Endothelial cell of umbilical vein (primary cell): ENCODE measurements at regions not wholly inside any gene's neighbourhood (a gene's known extent, or its start where the extent isn't known, plus 50 kb on each side); places are given as distances from the start of the nearest gene placed in this dataset.

ENCODE experiments used
- BruUV-seq: library from RNA; stranded (reverse); fragments of 400-500 nt; replicated peaks from 2 replicates; lab custom pipeline; 2021; lab: Mats Ljungman, UMichigan
- CTCF ChIA-PET: fragments of 300-600, 350-600 bp; sonication (Branson Sonifier 250); formaldehyde crosslinking; loops from one replicate; lab custom pipeline; 2021; ENCODE audit warnings: antibody characterized with exemption, inconsistent platforms; lab: Charles Lee
- POLR2A ChIA-PET: fragments of 300-600, 350-600 bp; sonication (Branson Sonifier 250); formaldehyde crosslinking; loops from one replicate; lab custom pipeline; 2021; ENCODE audit warnings: antibody characterized with exemption, inconsistent platforms; lab: Charles Lee
- DNase-seq: peaks from one replicate; pipeline ENCODE4 v3.0.0-alpha.2; 2011; ENCODE audit warnings: low read depth, low spot score
- FAIRE-seq: peaks from 2 replicates; lab custom pipeline; 2011; peaks lifted over from hg19 to GRCh38; lab: Jason Lieb, UNC
- H2AFZ ChIP-seq: 2 replicates; pipeline ENCODE4 v1.6.0; 2012; ENCODE audit warnings: low read depth, low read length, control low read depth, inconsistent platforms
- H3K27ac ChIP-seq: 2 replicates; pipeline ENCODE4 v1.5.1; 2011; ENCODE audit warnings: low read depth, mild to moderate bottlenecking, control low read depth, low read length, moderate library complexity; ENCODE audit not compliant: insufficient read depth
- H3K27me3 ChIP-seq, 2 experiments: 2 replicates each; pipeline versions ENCODE4 v1.6.0 to v1.6.1; 2011; ENCODE audit warnings: low read length in 2 of 2, mixed read lengths in 1 of 2; ENCODE audit not compliant: control insufficient read depth in 2 of 2, insufficient read depth in 2 of 2
- H3K36me3 ChIP-seq, 2 experiments: 2 replicates in 1 of 2; 3 replicates in 1 of 2; pipeline ENCODE4 v1.5.1; 2011; ENCODE audit warnings: low read length in 2 of 2, mild to moderate bottlenecking in 1 of 2, moderate library complexity in 1 of 2; ENCODE audit not compliant: control insufficient read depth in 2 of 2, insufficient read depth in 2 of 2; ENCODE audit errors: extremely low read depth in 1 of 2
- H3K4me1 ChIP-seq: 3 replicates; pipeline ENCODE4 v1.5.1; 2011; ENCODE audit warnings: mild to moderate bottlenecking, low read length; ENCODE audit not compliant: control insufficient read depth, insufficient read depth; ENCODE audit errors: extremely low read depth
- H3K4me2 ChIP-seq: 2 replicates; pipeline ENCODE4 v1.6.1; 2011; ENCODE audit warnings: low read length, control low read depth, mixed read lengths; ENCODE audit not compliant: insufficient read depth
- H3K4me3 ChIP-seq, 3 experiments: fragments of 200-600 bp in 1 of 3; sonication (generic), shearing (Covaris generic) in 1 of 3; replicated peaks in 1 of 3; 2 replicates each; pipeline ENCODE4 v1.5.1; 2011 to 2016; ENCODE audit warnings: control low read depth in 3 of 3, low read length in 3 of 3, mild to moderate bottlenecking in 2 of 3, inconsistent platforms in 1 of 3, low read depth in 1 of 3, moderate library complexity in 1 of 3; ENCODE audit not compliant: insufficient read depth in 1 of 3
- H3K79me2 ChIP-seq: 2 replicates; pipeline ENCODE4 v1.6.0; 2012; ENCODE audit warnings: low read length, inconsistent platforms; ENCODE audit not compliant: control insufficient read depth, insufficient read depth
- H3K9ac ChIP-seq: replicated peaks from 2 replicates; pipeline ENCODE3; 2011; ENCODE audit warnings: low read length, control low read depth; ENCODE audit not compliant: insufficient read depth; ENCODE audit errors: extremely low read depth
- H3K9me1 ChIP-seq: replicated peaks from 3 replicates; pipeline ENCODE4 v1.6.0; 2011; ENCODE audit warnings: mild to moderate bottlenecking, low read length; ENCODE audit not compliant: control insufficient read depth, insufficient read depth; ENCODE audit errors: extremely low read depth
- H3K9me3 ChIP-seq: replicated peaks from 2 replicates; pipeline ENCODE4 v1.5.1; 2012; ENCODE audit warnings: low read length, inconsistent platforms; ENCODE audit not compliant: control insufficient read depth, insufficient read depth
- H4K20me1 ChIP-seq: replicated peaks from 2 replicates; pipeline ENCODE3; 2011; ENCODE audit warnings: mild to moderate bottlenecking, low read length; ENCODE audit not compliant: control insufficient read depth, insufficient read depth; ENCODE audit errors: extremely low read depth
- CTCF ChIP-seq, 2 donors: IDR thresholded peaks; 1 replicate in 1 of 2; 2 replicates in 1 of 2; pipeline ENCODE4 v1.5.1; 2011; ENCODE audit warnings: low read length in 2 of 2, mild to moderate bottlenecking in 2 of 2, moderate library complexity in 2 of 2, control low read depth in 1 of 2, inconsistent platforms in 1 of 2, low read depth in 1 of 2; ENCODE audit not compliant: insufficient read depth in 1 of 2; ENCODE audit errors: extremely low read depth in 1 of 2
- EZH2 ChIP-seq: IDR thresholded peaks from 2 replicates; pipeline ENCODE4 v1.6.1; 2012; ENCODE audit warnings: borderline replicate concordance, low read depth, mild to moderate bottlenecking, moderate library complexity, low read length, inconsistent platforms; ENCODE audit not compliant: severe bottlenecking
- FOS ChIP-seq: IDR thresholded peaks from 2 replicates; pipeline ENCODE4 v1.6.1; 2011; ENCODE audit warnings: mild to moderate bottlenecking, low read length, moderate library complexity, borderline replicate concordance; ENCODE audit not compliant: insufficient read depth
- GATA2 ChIP-seq: IDR thresholded peaks from 2 replicates; pipeline ENCODE4 v1.7.0; 2011; ENCODE audit warnings: low read depth, mild to moderate bottlenecking, moderate library complexity, mixed read lengths, low read length; ENCODE audit not compliant: insufficient read length, insufficient read depth
- MAX ChIP-seq: IDR thresholded peaks from 2 replicates; pipeline ENCODE4 v1.6.1; 2011; ENCODE audit not compliant: insufficient read depth, insufficient read length
- MYC ChIP-seq: IDR thresholded peaks from one replicate; pipeline ENCODE4 v1.6.1; 2011; ENCODE audit warnings: mild to moderate bottlenecking, low read depth, low read length
- POLR2AphosphoS5 ChIP-seq: IDR thresholded peaks from 2 replicates; pipeline ENCODE4 v1.6.1; 2012; ENCODE audit warnings: low read depth, mild to moderate bottlenecking, control low read depth, low read length, moderate library complexity; ENCODE audit not compliant: insufficient read depth
- dilution Hi-C: fragments of 300-500 bp; cut with MboI; formaldehyde crosslinking; loops from one replicate; pipeline ENCODE4 v1.15.0; 2019; ENCODE audit warnings: low sequenced_read_pairs; ENCODE audit not compliant: extremely low pct_ligation_motif_present
- intact Hi-C: fragments of 100-400 bp; cut with micrococcal nuclease; formaldehyde crosslinking; loops from one replicate; pipeline ENCODE4 v1.10.0; 2022

DNA sequence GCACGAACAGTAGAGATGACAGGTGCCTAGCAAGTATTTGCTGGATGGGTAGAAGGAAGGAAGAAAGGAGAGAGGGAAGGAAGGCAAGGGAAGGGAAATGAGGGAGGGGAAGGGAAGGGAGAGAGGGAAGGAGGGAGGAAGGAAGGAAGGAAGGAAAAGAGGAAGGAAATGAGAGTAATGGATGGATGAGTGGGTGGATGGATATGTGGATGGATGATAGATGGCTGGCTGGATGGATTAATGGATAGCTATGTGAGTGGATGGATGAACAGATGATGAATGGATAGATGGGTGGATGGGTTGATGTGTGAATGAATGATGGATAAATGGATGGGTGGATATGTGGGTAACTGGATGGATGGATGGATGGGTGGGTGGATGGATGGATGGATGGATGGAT, 125.9 kb upstream of the FGF3 start:
- peaks cover 20% of the 10 kb centered on the region for H3K4me1 ChIP-seq
- H2AFZ ChIP-seq = no peak overlapping the region
- no peaks in the 10 kb centered on the region for H3K79me2 ChIP-seq
- no peaks in the 10 kb centered on the region for H3K9me3 ChIP-seq
- no peak overlapping the region for H3K4me3 ChIP-seq
- no TSS peak for BruUV-seq
- ChIA-PET CTCF (interaction anchor here (1.2 to 1.3 kb wide), 3 partner anchors 30 to 251 kb away, joined by 3 read pairs; no protein-coding TSS in a partner anchor), POLR2A (no interaction called here)
- no peaks in the 10 kb centered on the region for H4K20me1 ChIP-seq
- FAIRE-seq (no peak), DNase-seq (no peak)
- no peak overlapping the region for H3K9ac ChIP-seq
- no peak overlapping the region for H3K27ac ChIP-seq
- TF ChIP-seq MAX (no peak), CTCF (IDR thresholded peaks at IDR 0.05; ENCODE audit: extremely low read depth in 1 of 2, insufficient read depth in 1 of 2, low read depth in 1 of 2, low read length in 2 of 2) (no peak), GATA2 (no peak), POLR2AphosphoS5 (no peak), EZH2 (no peak), FOS (no peak), MYC (no peak)
- intact Hi-C loops = loop anchor here (10.0 kb wide), 1 partner anchor 130 kb away; the partner anchor contains the start of gene ANO1
- H3K27me3 ChIP-seq = peaks cover 0 to 2% of the 10 kb centered on the region in 2 experiments
- no peaks in the 10 kb centered on the region for H3K9me1 ChIP-seq
- H3K4me2 ChIP-seq = no peak overlapping the region
- dilution Hi-C loops = no loop called here
- H3K36me3 ChIP-seq = no peaks in the 10 kb centered on the region
